ENCODE measurements at regions not wholly inside any gene's neighbourhood (a gene's known extent, or its start where the extent isn't known, plus 50 kb on each side); places are given as distances from the start of the nearest gene placed in this dataset.

- Mint-ChIP-seq H3K4me3 (no peak overlapping the region), H3K27me3 (ENCODE audit: insufficient read depth) (no peaks in the 10 kb centered on the region), H3K9me3 (no peaks in the 10 kb centered on the region), H3K4me1 (ENCODE audit: low read depth) (no peaks in the 10 kb centered on the region), H3K27ac (no peak overlapping the region), H3K36me3 (ENCODE audit: low read depth) (no peaks in the 10 kb centered on the region)
- intact Hi-C loops (cut with micrococcal nuclease): no loop called here
- no peak for DNase-seq (ENCODE audit: low spot score)
Observed at GRCh38 chr9:29282121-29282520, 1708.8 kb upstream of the C9orf72 start.

- Mint-ChIP-seq H3K9me3 (no peaks in the 10 kb centered on the region), H3K27me3 (ENCODE audit: insufficient read depth) (no peaks in the 10 kb centered on the region), H3K36me3 (ENCODE audit: low read depth) (no peaks in the 10 kb centered on the region), H3K4me1 (ENCODE audit: low read depth) (no peaks in the 10 kb centered on the region), H3K27ac (no peak overlapping the region), H3K4me3 (no peak overlapping the region)
- intact Hi-C loops (cut with micrococcal nuclease): no loop called here
- no peak for DNase-seq (ENCODE audit: low spot score)
Observed at GRCh38 chr9:29285818-29286217, 1712.5 kb upstream of the C9orf72 start.

- intact Hi-C loops (cut with micrococcal nuclease): no loop called here
- no peaks in the 10 kb centered on the region for H3K36me3 Mint-ChIP-seq (ENCODE audit: low read depth)
- H3K4me1 Mint-ChIP-seq (ENCODE audit: low read depth): no peaks in the 10 kb centered on the region
- no peak overlapping the region for H3K27ac Mint-ChIP-seq
- no peaks in the 10 kb centered on the region for H3K27me3 Mint-ChIP-seq (ENCODE audit: insufficient read depth)
- DNase-seq (ENCODE audit: low spot score): no peak
- H3K9me3 Mint-ChIP-seq: peaks cover 5% of the 10 kb centered on the region
- H3K4me3 Mint-ChIP-seq: no peak overlapping the region
Observed at GRCh38 chr9:29289365-29289764, 1716.1 kb upstream of the C9orf72 start.

GRCh38 chr9:29290516-29290915, 1717.2 kb upstream of the C9orf72 start:
- peaks cover 5% of the 10 kb centered on the region for H3K9me3 Mint-ChIP-seq
- no peaks in the 10 kb centered on the region for H3K27me3 Mint-ChIP-seq (ENCODE audit: insufficient read depth)
- no peaks in the 10 kb centered on the region for H3K36me3 Mint-ChIP-seq (ENCODE audit: low read depth)
- DNase-seq (ENCODE audit: low spot score): no peak
- H3K27ac Mint-ChIP-seq: no peak overlapping the region
- no peaks in the 10 kb centered on the region for H3K4me1 Mint-ChIP-seq (ENCODE audit: low read depth)
- H3K4me3 Mint-ChIP-seq: no peak overlapping the region
- intact Hi-C loops (cut with micrococcal nuclease): no loop called here

- no peaks in the 10 kb centered on the region for H3K27me3 Mint-ChIP-seq (ENCODE audit: insufficient read depth)
- no peak for DNase-seq (ENCODE audit: low spot score)
- H3K4me3 Mint-ChIP-seq: no peak overlapping the region
- no peaks in the 10 kb centered on the region for H3K36me3 Mint-ChIP-seq (ENCODE audit: low read depth)
- H3K9me3 Mint-ChIP-seq: peaks cover 12% of the 10 kb centered on the region
- no peaks in the 10 kb centered on the region for H3K4me1 Mint-ChIP-seq (ENCODE audit: low read depth)
- intact Hi-C loops (cut with micrococcal nuclease): no loop called here
- H3K27ac Mint-ChIP-seq: no peak overlapping the region
Observed at GRCh38 chr9:29297592-29297991, 1724.3 kb upstream of the C9orf72 start.

- H3K9me3 Mint-ChIP-seq: peaks cover 6% of the 10 kb centered on the region
- H3K36me3 Mint-ChIP-seq (ENCODE audit: low read depth): no peaks in the 10 kb centered on the region
- H3K27ac Mint-ChIP-seq: no peak overlapping the region
- no peaks in the 10 kb centered on the region for H3K27me3 Mint-ChIP-seq (ENCODE audit: insufficient read depth)
- intact Hi-C loops (cut with micrococcal nuclease): no loop called here
- no peak overlapping the region for H3K4me3 Mint-ChIP-seq
- no peak for DNase-seq (ENCODE audit: low spot score)
- no peaks in the 10 kb centered on the region for H3K4me1 Mint-ChIP-seq (ENCODE audit: low read depth)
Observed at GRCh38 chr9:29311221-29311620, 1737.9 kb upstream of the C9orf72 start.

GRCh38 chr9:29312327-29312726, 1739.0 kb upstream of the C9orf72 start:
- H3K36me3 Mint-ChIP-seq (ENCODE audit: low read depth): no peaks in the 10 kb centered on the region
- H3K9me3 Mint-ChIP-seq: peaks cover 3% of the 10 kb centered on the region
- no peak overlapping the region for H3K4me3 Mint-ChIP-seq
- intact Hi-C loops (cut with micrococcal nuclease): no loop called here
- H3K27ac Mint-ChIP-seq: no peak overlapping the region
- DNase-seq (ENCODE audit: low spot score): no peak
- H3K4me1 Mint-ChIP-seq (ENCODE audit: low read depth): no peaks in the 10 kb centered on the region
- H3K27me3 Mint-ChIP-seq (ENCODE audit: insufficient read depth): no peaks in the 10 kb centered on the region

- no peaks in the 10 kb centered on the region for H3K27me3 Mint-ChIP-seq (ENCODE audit: insufficient read depth)
- H3K4me1 Mint-ChIP-seq (ENCODE audit: low read depth): no peaks in the 10 kb centered on the region
- no peak overlapping the region for H3K4me3 Mint-ChIP-seq
- no peak for DNase-seq (ENCODE audit: low spot score)
- intact Hi-C loops (cut with micrococcal nuclease): no loop called here
- peaks cover 11% of the 10 kb centered on the region for H3K9me3 Mint-ChIP-seq
- H3K36me3 Mint-ChIP-seq (ENCODE audit: low read depth): no peaks in the 10 kb centered on the region
- no peak overlapping the region for H3K27ac Mint-ChIP-seq
Observed at GRCh38 chr9:29319736-29320513, 1746.6 kb upstream of the C9orf72 start.

- Mint-ChIP-seq H3K27me3 (ENCODE audit: insufficient read depth) (no peaks in the 10 kb centered on the region), H3K4me1 (ENCODE audit: low read depth) (no peaks in the 10 kb centered on the region), H3K27ac (no peak overlapping the region), H3K36me3 (ENCODE audit: low read depth) (no peaks in the 10 kb centered on the region), H3K4me3 (no peak overlapping the region), H3K9me3 (peaks cover 11% of the 10 kb centered on the region)
- intact Hi-C loops (cut with micrococcal nuclease): no loop called here
- no peak for DNase-seq (ENCODE audit: low spot score)
Observed at GRCh38 chr9:29322240-29322639, 1749.0 kb upstream of the C9orf72 start.

GRCh38 chr9:29325894-29326293, 1752.6 kb upstream of the C9orf72 start:
- H3K27me3 Mint-ChIP-seq (ENCODE audit: insufficient read depth): no peaks in the 10 kb centered on the region
- intact Hi-C loops (cut with micrococcal nuclease): no loop called here
- DNase-seq (ENCODE audit: low spot score): no peak
- H3K36me3 Mint-ChIP-seq (ENCODE audit: low read depth): no peaks in the 10 kb centered on the region
- H3K4me3 Mint-ChIP-seq: no peak overlapping the region
- H3K4me1 Mint-ChIP-seq (ENCODE audit: low read depth): no peaks in the 10 kb centered on the region
- no peak overlapping the region for H3K27ac Mint-ChIP-seq
- peaks cover 11% of the 10 kb centered on the region for H3K9me3 Mint-ChIP-seq

- Mint-ChIP-seq H3K4me3 (no peak overlapping the region), H3K9me3 (no peaks in the 10 kb centered on the region), H3K27me3 (ENCODE audit: insufficient read depth) (no peaks in the 10 kb centered on the region), H3K36me3 (ENCODE audit: low read depth) (no peaks in the 10 kb centered on the region), H3K27ac (no peak overlapping the region), H3K4me1 (ENCODE audit: low read depth) (no peaks in the 10 kb centered on the region)
- intact Hi-C loops (cut with micrococcal nuclease): no loop called here
- DNase-seq (ENCODE audit: low spot score): no peak
Observed at GRCh38 chr9:29332789-29333188, 1759.5 kb upstream of the C9orf72 start.

GRCh38 chr9:29336281-29336680, 1763.0 kb upstream of the C9orf72 start:
- H3K27me3 Mint-ChIP-seq (ENCODE audit: insufficient read depth): no peaks in the 10 kb centered on the region
- H3K27ac Mint-ChIP-seq: no peak overlapping the region
- no peaks in the 10 kb centered on the region for H3K4me1 Mint-ChIP-seq (ENCODE audit: low read depth)
- DNase-seq (ENCODE audit: low spot score): no peak
- intact Hi-C loops (cut with micrococcal nuclease): no loop called here
- H3K9me3 Mint-ChIP-seq: no peaks in the 10 kb centered on the region
- no peaks in the 10 kb centered on the region for H3K36me3 Mint-ChIP-seq (ENCODE audit: low read depth)
- H3K4me3 Mint-ChIP-seq: no peak overlapping the region

GRCh38 chr9:29339387-29339786, 1766.1 kb upstream of the C9orf72 start:
- H3K9me3 Mint-ChIP-seq: no peaks in the 10 kb centered on the region
- H3K27me3 Mint-ChIP-seq (ENCODE audit: insufficient read depth): no peaks in the 10 kb centered on the region
- H3K4me1 Mint-ChIP-seq (ENCODE audit: low read depth): no peaks in the 10 kb centered on the region
- intact Hi-C loops (cut with micrococcal nuclease): no loop called here
- H3K27ac Mint-ChIP-seq: no peak overlapping the region
- no peaks in the 10 kb centered on the region for H3K36me3 Mint-ChIP-seq (ENCODE audit: low read depth)
- no peak for DNase-seq (ENCODE audit: low spot score)
- H3K4me3 Mint-ChIP-seq: no peak overlapping the region

GRCh38 chr9:29348999-29349398, 1775.7 kb upstream of the C9orf72 start:
- intact Hi-C loops (cut with micrococcal nuclease): no loop called here
- H3K9me3 Mint-ChIP-seq: no peaks in the 10 kb centered on the region
- no peaks in the 10 kb centered on the region for H3K36me3 Mint-ChIP-seq (ENCODE audit: low read depth)
- DNase-seq (ENCODE audit: low spot score): no peak
- no peaks in the 10 kb centered on the region for H3K4me1 Mint-ChIP-seq (ENCODE audit: low read depth)
- no peak overlapping the region for H3K4me3 Mint-ChIP-seq
- no peaks in the 10 kb centered on the region for H3K27me3 Mint-ChIP-seq (ENCODE audit: insufficient read depth)
- H3K27ac Mint-ChIP-seq: no peak overlapping the region
